ENCODE measurements at regions not wholly inside any gene's neighbourhood (a gene's known extent, or its start where the extent isn't known, plus 50 kb on each side); places are given as distances from the start of the nearest gene placed in this dataset.
"Not testable (repeated sequence)": the region's sequence is repeated elsewhere in the genome, so short reads cannot be mapped to it uniquely, and the experiment has no call there.

- no peak for DNase-seq (ENCODE audit: low read depth in 3 of 3, low spot score in 2 of 3)
Observed at GRCh38 chr12:105622846-105623736, 292.6 kb downstream of the C12orf75 start.

- no peak for DNase-seq (ENCODE audit: low read depth in 3 of 3, low spot score in 2 of 3)
Observed at GRCh38 chr12:105626653-105627052, 296.2 kb downstream of the C12orf75 start.

GRCh38 chr12:105637470-105637869 is 307.0 kb downstream of the C12orf75 start:
- no peak for DNase-seq (ENCODE audit: low read depth in 3 of 3, low spot score in 2 of 3)

GRCh38 chr12:105640761-105641160 is 310.3 kb downstream of the C12orf75 start:
- DNase-seq (ENCODE audit: low read depth in 3 of 3, low spot score in 2 of 3): no peak

- no peak for DNase-seq (ENCODE audit: low read depth in 3 of 3, low spot score in 2 of 3)
Observed at GRCh38 chr12:105641749-105642148, 311.3 kb downstream of the C12orf75 start.

- DNase-seq (ENCODE audit: low read depth in 3 of 3, low spot score in 2 of 3): no peak
Observed at GRCh38 chr12:105644770-105645169, 314.3 kb downstream of the C12orf75 start.

- DNase-seq (ENCODE audit: low read depth in 3 of 3, low spot score in 2 of 3): no peak
Observed at GRCh38 chr12:105654606-105655005, 324.1 kb downstream of the C12orf75 start.

GRCh38 chr12:105658389-105658788 is 327.9 kb downstream of the C12orf75 start:
- DNase-seq (ENCODE audit: low read depth in 3 of 3, low spot score in 2 of 3): no peak

GRCh38 chr12:105659355-105660075 is 329.0 kb downstream of the C12orf75 start:
- DNase-seq (ENCODE audit: low read depth in 3 of 3, low spot score in 2 of 3): no peak

GRCh38 chr12:105664765-105665164 is 334.3 kb downstream of the C12orf75 start:
- DNase-seq (ENCODE audit: low read depth in 3 of 3, low spot score in 2 of 3): not testable (repeated sequence)

- no peak for DNase-seq (ENCODE audit: low read depth in 3 of 3, low spot score in 2 of 3)
Observed at GRCh38 chr12:105665366-105665765, 334.9 kb downstream of the C12orf75 start.

GRCh38 chr12:105667973-105668743 is 337.7 kb downstream of the C12orf75 start:
- DNase-seq (ENCODE audit: low read depth in 3 of 3, low spot score in 2 of 3): no peak

- DNase-seq (ENCODE audit: low read depth in 3 of 3, low spot score in 2 of 3): no peak
Observed at GRCh38 chr12:105670672-105671071, 340.2 kb downstream of the C12orf75 start.

- no peak for DNase-seq (ENCODE audit: low read depth in 3 of 3, low spot score in 2 of 3)
Observed at GRCh38 chr12:105671720-105672119, 341.2 kb downstream of the C12orf75 start.

GRCh38 chr12:105672121-105672975 is 341.9 kb downstream of the C12orf75 start:
- peak in 2 of 3 donors; percentile 15 to 18 for DNase-seq (ENCODE audit: low read depth in 3 of 3, low spot score in 2 of 3)

GRCh38 chr12:105674871-105675699 is 344.6 kb downstream of the C12orf75 start:
- no peak for DNase-seq (ENCODE audit: low read depth in 3 of 3, low spot score in 2 of 3)

- no peak for DNase-seq (ENCODE audit: low read depth in 3 of 3, low spot score in 2 of 3)
Observed at GRCh38 chr12:105676694-105677093, 346.2 kb downstream of the C12orf75 start.

- DNase-seq (ENCODE audit: low read depth in 3 of 3, low spot score in 2 of 3): no peak
Observed at GRCh38 chr12:105677672-105678071, 347.2 kb downstream of the C12orf75 start.

- DNase-seq (ENCODE audit: low read depth in 3 of 3, low spot score in 2 of 3): no peak
Observed at GRCh38 chr12:105679982-105680381, 349.5 kb downstream of the C12orf75 start.
